Activated naive CD8-positive, alpha-beta T cell treated with anti-CD3 and anti-CD28 coated beads for 36 hours (primary cell): ENCODE measurements at regions not wholly inside any gene's neighbourhood (a gene's known extent, or its start where the extent isn't known, plus 50 kb on each side); places are given as distances from the start of the nearest gene placed in this dataset.

ENCODE experiments used
- DNase-seq: peaks from one replicate; pipeline ENCODE4 v3.0.0; 2021
- H3K27ac Mint-ChIP-seq: one replicate; pipeline ENCODE4 v1.8.0; 2022; ENCODE audit warnings: mild to moderate bottlenecking, moderate library complexity, mixed read lengths
- H3K27me3 Mint-ChIP-seq: one replicate; pipeline ENCODE4 v1.8.0; 2022; ENCODE audit warnings: mild to moderate bottlenecking, mixed read lengths
- H3K36me3 Mint-ChIP-seq: one replicate; pipeline ENCODE4 v1.8.0; 2021; ENCODE audit warnings: mild to moderate bottlenecking, mixed read lengths
- H3K4me1 Mint-ChIP-seq: one replicate; pipeline ENCODE4 v1.8.0; 2021; ENCODE audit warnings: mixed read lengths
- H3K4me3 Mint-ChIP-seq: one replicate; pipeline ENCODE4 v1.8.0; 2022; ENCODE audit warnings: mild to moderate bottlenecking, moderate library complexity, mixed read lengths
- H3K9me3 Mint-ChIP-seq: one replicate; pipeline ENCODE4 v1.8.0; 2022; ENCODE audit warnings: mixed read lengths

DNA sequence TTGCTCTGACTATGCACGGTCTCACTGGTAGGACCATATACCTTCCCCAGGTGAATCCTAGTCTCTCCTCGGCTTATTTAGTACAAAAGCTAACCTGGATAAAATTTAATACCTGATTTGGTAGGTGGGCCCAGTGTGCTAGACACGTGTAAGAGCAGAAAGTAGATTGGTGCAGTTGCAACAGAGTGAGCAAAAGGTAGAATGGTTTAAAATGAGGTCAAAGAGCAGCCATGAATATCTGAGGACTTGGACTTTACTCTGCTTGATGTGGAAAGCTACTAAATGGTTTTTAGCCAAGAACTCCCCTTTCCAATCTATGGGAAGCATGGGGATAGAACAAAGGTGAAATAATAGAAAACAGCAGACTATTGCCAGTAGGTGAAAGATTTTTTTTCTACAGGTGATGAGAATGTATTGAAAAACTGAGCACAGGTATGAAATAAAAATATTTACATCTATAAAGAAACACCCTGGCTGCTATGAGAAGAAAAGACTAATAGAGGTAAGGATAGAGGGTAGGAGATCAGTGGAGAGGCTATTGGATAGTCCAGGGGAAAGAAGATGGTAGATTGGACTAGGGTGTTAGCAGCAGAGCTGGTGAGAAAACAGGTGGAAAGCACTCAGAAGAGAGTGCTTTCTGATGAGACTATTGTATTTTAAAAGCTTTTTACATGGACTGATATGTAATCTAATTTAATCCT, 61.3 kb upstream of the BCL9 start:
- H3K4me3 Mint-ChIP-seq: no peak overlapping the region
- H3K27me3 Mint-ChIP-seq: peaks cover 13% of the 10 kb centered on the region
- H3K27ac Mint-ChIP-seq: no peak overlapping the region
- no peak for DNase-seq
- H3K4me1 Mint-ChIP-seq: no peaks in the 10 kb centered on the region
- H3K36me3 Mint-ChIP-seq: no peaks in the 10 kb centered on the region
- no peaks in the 10 kb centered on the region for H3K9me3 Mint-ChIP-seq

GRCh38 chr1:147480565-147480935, 60.8 kb upstream of the BCL9 start:
- Mint-ChIP-seq H3K36me3 (no peaks in the 10 kb centered on the region), H3K27ac (no peak overlapping the region), H3K4me3 (no peak overlapping the region), H3K9me3 (no peaks in the 10 kb centered on the region), H3K27me3 (peaks cover 13% of the 10 kb centered on the region), H3K4me1 (no peaks in the 10 kb centered on the region)
- DNase-seq: no peak

DNA sequence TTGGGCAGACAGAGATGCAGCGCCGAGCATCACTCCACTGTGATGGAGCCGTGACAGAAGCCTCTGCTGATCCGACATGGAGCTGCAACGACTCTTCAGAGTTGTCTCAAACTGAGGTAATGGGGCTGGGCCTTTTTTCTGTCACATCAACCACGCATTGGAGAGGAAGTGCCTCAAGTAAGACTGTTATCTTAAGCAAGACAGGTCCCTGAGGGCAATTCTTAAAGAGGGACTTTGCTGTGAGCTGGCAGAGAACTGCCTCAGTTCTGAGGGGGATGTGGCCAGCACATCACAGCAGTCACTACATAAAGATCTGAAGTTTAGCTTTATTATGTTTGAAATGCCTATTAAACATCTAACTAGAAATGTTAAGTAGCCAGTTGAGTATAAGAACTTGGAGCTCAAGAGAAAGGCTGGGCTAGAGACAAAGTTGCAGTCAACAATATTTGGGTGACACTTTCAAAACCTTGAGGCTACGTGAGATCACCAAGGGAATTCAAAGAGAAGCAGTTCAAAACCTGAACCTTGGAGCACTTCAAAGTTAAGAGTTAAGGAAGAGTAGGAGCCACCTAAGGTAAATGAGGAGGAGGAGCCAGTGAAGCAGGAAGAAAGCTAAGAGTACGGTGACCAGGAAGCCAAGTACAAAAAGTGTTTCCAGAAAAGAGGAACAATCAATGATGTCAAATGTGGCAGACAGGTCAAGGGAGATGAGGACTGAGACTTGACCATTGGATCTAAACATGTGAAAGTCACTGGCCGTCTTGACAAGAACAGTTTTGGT, 54.2 kb upstream of the BCL9 start:
- Mint-ChIP-seq H3K4me3 (no peak overlapping the region), H3K9me3 (no peaks in the 10 kb centered on the region), H3K4me1 (no peaks in the 10 kb centered on the region), H3K36me3 (no peaks in the 10 kb centered on the region), H3K27me3 (peaks cover 5% of the 10 kb centered on the region), H3K27ac (no peak overlapping the region)
- no peak for DNase-seq

DNA sequence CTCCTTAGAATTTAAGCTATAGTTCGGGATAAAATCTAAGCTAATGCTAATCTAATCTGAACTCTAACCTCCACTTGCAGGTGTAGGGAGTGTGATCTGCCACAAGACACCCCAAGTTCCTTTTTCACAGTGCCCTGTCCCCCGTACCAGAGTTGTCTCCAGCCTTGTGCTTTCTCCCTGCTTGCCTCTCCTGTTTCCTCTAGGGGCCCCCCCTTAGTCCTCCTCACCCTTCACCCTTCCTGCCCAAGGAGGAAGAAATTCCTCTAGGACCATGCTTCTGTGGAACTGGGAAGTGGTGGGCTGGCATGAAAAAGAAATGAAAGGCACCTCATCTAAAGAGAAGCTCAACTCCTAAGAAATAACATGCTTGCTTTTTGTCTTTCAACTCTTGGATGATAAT, 50.2 kb upstream of the BCL9 start:
- Mint-ChIP-seq H3K4me1 (peaks cover 4% of the 10 kb centered on the region), H3K27ac (no peak overlapping the region), H3K36me3 (no peaks in the 10 kb centered on the region), H3K27me3 (no peaks in the 10 kb centered on the region), H3K9me3 (no peaks in the 10 kb centered on the region), H3K4me3 (no peak overlapping the region)
- no peak for DNase-seq
